ENCODE measurements at regions not wholly inside any gene's neighbourhood (a gene's known extent, or its start where the extent isn't known, plus 50 kb on each side); places are given as distances from the start of the nearest gene placed in this dataset.

DNA sequence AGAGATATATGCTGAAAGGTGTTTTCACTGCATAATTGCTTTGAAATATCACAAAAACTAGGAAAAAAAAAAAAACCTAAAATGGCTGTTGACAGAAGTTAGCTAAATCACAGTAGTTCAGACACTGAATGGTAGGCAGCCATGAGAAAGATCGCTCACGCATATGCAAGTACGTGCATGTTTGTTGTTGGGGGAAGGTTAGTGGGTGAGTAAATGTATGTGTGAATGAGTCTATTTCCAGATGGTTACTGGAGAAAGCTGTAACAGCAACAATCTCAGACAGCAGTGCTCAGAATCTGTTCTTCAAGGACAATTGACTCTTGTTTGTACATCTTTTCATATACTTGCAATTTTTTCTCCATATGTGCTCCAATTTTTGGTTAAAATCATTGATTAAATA is 51.9 kb upstream of the NLGN4Y start:
- H3K4me1 ChIP-seq (ENCODE audit: insufficient read depth, poor library complexity, severe bottlenecking): no peaks in the 10 kb centered on the region
- no peaks in the 10 kb centered on the region for H3K36me3 ChIP-seq (ENCODE audit: low read depth)
- DNase-seq (ENCODE audit: low spot score) (no peak), ATAC-seq (ENCODE audit: low read depth) (peak; percentile 80)
- H3K9me3 ChIP-seq (ENCODE audit: severe bottlenecking): no peaks in the 10 kb centered on the region
- TF ChIP-seq, protein P1, sequence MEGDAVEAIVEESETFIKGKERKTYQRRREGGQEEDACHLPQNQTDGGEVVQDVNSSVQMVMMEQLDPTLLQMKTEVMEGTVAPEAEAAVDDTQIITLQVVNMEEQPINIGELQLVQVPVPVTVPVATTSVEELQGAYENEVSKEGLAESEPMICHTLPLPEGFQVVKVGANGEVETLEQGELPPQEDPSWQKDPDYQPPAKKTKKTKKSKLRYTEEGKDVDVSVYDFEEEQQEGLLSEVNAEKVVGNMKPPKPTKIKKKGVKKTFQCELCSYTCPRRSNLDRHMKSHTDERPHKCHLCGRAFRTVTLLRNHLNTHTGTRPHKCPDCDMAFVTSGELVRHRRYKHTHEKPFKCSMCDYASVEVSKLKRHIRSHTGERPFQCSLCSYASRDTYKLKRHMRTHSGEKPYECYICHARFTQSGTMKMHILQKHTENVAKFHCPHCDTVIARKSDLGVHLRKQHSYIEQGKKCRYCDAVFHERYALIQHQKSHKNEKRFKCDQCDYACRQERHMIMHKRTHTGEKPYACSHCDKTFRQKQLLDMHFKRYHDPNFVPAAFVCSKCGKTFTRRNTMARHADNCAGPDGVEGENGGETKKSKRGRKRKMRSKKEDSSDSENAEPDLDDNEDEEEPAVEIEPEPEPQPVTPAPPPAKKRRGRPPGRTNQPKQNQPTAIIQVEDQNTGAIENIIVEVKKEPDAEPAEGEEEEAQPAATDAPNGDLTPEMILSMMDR (IDR thresholded peaks at IDR 0.05; ENCODE audit: poor library complexity, severe bottlenecking): no peak
- H3K4me3 ChIP-seq (ENCODE audit: severe bottlenecking): no peak overlapping the region
- no peaks in the 10 kb centered on the region for H3K27me3 ChIP-seq (ENCODE audit: insufficient read depth, poor library complexity, severe bottlenecking)
- no peak overlapping the region for H3K27ac ChIP-seq (ENCODE audit: poor library complexity, severe bottlenecking)

DNA sequence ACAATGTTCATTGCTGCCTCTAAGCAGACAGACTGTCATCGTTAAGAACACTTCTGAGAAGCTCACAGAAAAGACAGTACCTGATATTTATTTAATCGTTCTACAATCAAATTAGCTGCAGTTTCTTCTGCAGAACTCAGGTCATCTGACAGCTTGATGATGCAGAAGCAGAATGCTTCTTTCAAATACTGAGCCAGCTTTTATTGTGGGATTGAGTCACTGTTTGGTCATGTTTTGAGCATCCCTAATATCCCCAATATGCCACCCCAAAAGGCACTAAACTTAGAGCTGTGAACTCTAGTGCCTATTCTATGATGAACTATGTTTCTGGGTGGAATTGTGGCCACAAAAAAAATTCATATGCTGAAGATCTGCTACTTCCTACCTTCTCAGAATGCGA is 51.0 kb upstream of the NLGN4Y start:
- no peak for DNase-seq (ENCODE audit: low spot score)
- Histone ChIP-seq H3K27me3 (ENCODE audit: insufficient read depth, poor library complexity, severe bottlenecking) (no peaks in the 10 kb centered on the region), H3K4me3 (ENCODE audit: severe bottlenecking) (no peak overlapping the region), H3K4me1 (ENCODE audit: insufficient read depth, poor library complexity, severe bottlenecking) (no peaks in the 10 kb centered on the region), H3K27ac (ENCODE audit: poor library complexity, severe bottlenecking) (no peak overlapping the region), H3K9me3 (ENCODE audit: severe bottlenecking) (no peaks in the 10 kb centered on the region), H3K36me3 (ENCODE audit: low read depth) (no peaks in the 10 kb centered on the region)
- ATAC-seq (ENCODE audit: low read depth): no peak; the same call in 2 of the 3 replicates
- TF ChIP-seq, protein P1 (IDR thresholded peaks at IDR 0.05; ENCODE audit: poor library complexity, severe bottlenecking): no peak
